Transverse colon (tissue), 3 donors: ENCODE measurements at regions not wholly inside any gene's neighbourhood (a gene's known extent, or its start where the extent isn't known, plus 50 kb on each side); places are given as distances from the start of the nearest gene placed in this dataset.

Experiments
- CTCF ChIP-seq, 5 experiments: fragments of 200-600 bp in 3 of 5; fragments of 450-650 bp in 2 of 5; sonication (generic) in 3 of 5; IDR thresholded peaks; 1 replicate in 2 of 5; 2 replicates in 3 of 5; pipeline ENCODE4 v1.5.1; 2016 to 2017; ENCODE audit warnings: antibody characterized with exemption in 5 of 5, inconsistent platforms in 3 of 5, mild to moderate bottlenecking in 2 of 5, moderate library complexity in 1 of 5
- POLR2A ChIP-seq: fragments of 450-650 bp; IDR thresholded peaks from one replicate; pipeline ENCODE4 v1.6.1; 2016; ENCODE audit warnings: antibody characterized with exemption, mild to moderate bottlenecking, moderate library complexity

- TF ChIP-seq CTCF (IDR thresholded peaks at IDR 0.05) (no peak), POLR2A (no peak)
Observed at GRCh38 chr6:71400852-71401251, 112.2 kb downstream of the OGFRL1 start.
